SK-N-SH (cell line): ENCODE measurements at regions not wholly inside any gene's neighbourhood (a gene's known extent, or its start where the extent isn't known, plus 50 kb on each side); places are given as distances from the start of the nearest gene placed in this dataset.

Experiments
- CHD2 ChIP-seq: fragments of 150-350 bp; IDR thresholded peaks from 2 replicates; pipeline ENCODE4 v1.6.1; 2018; ENCODE audit warnings: low read length; ENCODE audit not compliant: partially characterized antibody
- EP300 ChIP-seq, 2 experiments: IDR thresholded peaks; 2 replicates each; pipeline versions ENCODE4 v1.4.0 to v1.6.1; 2012; ENCODE audit warnings: borderline replicate concordance in 1 of 2, low read depth in 1 of 2, low read length in 1 of 2
- GABPA ChIP-seq: IDR thresholded peaks from 2 replicates; pipeline ENCODE4 v1.4.0; 2012; ENCODE audit warnings: low read depth, mild to moderate bottlenecking
- GATA2 ChIP-seq: sonication (generic); formaldehyde crosslinking; IDR thresholded peaks from 2 replicates; pipeline ENCODE4 v1.5.0; 2020; ENCODE audit warnings: mild to moderate bottlenecking, missing genetic modification reagents
- JUND ChIP-seq: IDR thresholded peaks from 2 replicates; pipeline ENCODE4 v1.4.0; 2012
- POLR2AphosphoS5 ChIP-seq: IDR thresholded peaks from 2 replicates; pipeline ENCODE4 v1.6.1; 2012; ENCODE audit warnings: low read depth, low read length
- RFX5 ChIP-seq: IDR thresholded peaks from 2 replicates; pipeline ENCODE4 v1.6.1; 2012; ENCODE audit warnings: mild to moderate bottlenecking, improper control_type of control experiment, low read length
- RXRA ChIP-seq: IDR thresholded peaks from 2 replicates; pipeline ENCODE4 v1.4.0; 2012; ENCODE audit warnings: low read depth, mild to moderate bottlenecking, borderline replicate concordance
- TEAD4 ChIP-seq: IDR thresholded peaks from 2 replicates; pipeline ENCODE4 v1.4.0; 2012; ENCODE audit warnings: mild to moderate bottlenecking, borderline replicate concordance; ENCODE audit not compliant: insufficient read depth
- TF ChIP-seq, protein P1 (sequence below): fragments of 200-600 bp; sonication (generic); IDR thresholded peaks from 2 replicates; pipeline ENCODE4 v1.6.1; 2017; ENCODE audit warnings: antibody characterized with exemption, mild to moderate bottlenecking, moderate library complexity
- TF ChIP-seq, protein P2 (sequence below): IDR thresholded peaks from 2 replicates; pipeline ENCODE4 v1.4.0; 2012; ENCODE audit warnings: low read depth, borderline replicate concordance
- TF ChIP-seq, protein P3 (sequence below): IDR thresholded peaks from 2 replicates; pipeline ENCODE4 v1.4.0; 2012; ENCODE audit warnings: low read depth
- TF ChIP-seq, protein P4 (sequence below): fragments of 150-350 bp; IDR thresholded peaks from 2 replicates; pipeline ENCODE4 v1.6.1; 2017; ENCODE audit warnings: antibody characterized with exemption, low read length, low read depth, borderline replicate concordance

DNA sequence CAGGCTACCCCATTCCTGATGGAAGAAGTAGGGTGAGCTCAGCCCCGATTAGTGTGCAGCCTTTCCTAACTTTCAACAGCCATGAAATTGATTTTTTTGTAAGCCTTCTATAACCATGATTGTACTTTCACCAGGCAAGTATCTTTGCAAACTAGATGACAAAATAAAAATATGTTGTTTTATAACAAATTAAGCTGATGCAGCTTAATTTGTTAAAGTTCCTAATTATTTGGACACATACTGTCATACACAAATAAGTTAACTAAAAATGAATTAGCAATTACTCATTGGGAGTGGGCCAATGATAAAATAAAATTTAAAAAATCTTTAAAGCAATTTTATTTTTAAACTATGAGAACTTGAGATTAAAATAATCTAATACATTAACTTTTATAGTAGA lies 113.1 kb upstream of the FANCL start:
- no peak for TF ChIP-seq RXRA
- TF ChIP-seq, protein P1, sequence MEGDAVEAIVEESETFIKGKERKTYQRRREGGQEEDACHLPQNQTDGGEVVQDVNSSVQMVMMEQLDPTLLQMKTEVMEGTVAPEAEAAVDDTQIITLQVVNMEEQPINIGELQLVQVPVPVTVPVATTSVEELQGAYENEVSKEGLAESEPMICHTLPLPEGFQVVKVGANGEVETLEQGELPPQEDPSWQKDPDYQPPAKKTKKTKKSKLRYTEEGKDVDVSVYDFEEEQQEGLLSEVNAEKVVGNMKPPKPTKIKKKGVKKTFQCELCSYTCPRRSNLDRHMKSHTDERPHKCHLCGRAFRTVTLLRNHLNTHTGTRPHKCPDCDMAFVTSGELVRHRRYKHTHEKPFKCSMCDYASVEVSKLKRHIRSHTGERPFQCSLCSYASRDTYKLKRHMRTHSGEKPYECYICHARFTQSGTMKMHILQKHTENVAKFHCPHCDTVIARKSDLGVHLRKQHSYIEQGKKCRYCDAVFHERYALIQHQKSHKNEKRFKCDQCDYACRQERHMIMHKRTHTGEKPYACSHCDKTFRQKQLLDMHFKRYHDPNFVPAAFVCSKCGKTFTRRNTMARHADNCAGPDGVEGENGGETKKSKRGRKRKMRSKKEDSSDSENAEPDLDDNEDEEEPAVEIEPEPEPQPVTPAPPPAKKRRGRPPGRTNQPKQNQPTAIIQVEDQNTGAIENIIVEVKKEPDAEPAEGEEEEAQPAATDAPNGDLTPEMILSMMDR = no peak
- TF ChIP-seq, protein P2, sequence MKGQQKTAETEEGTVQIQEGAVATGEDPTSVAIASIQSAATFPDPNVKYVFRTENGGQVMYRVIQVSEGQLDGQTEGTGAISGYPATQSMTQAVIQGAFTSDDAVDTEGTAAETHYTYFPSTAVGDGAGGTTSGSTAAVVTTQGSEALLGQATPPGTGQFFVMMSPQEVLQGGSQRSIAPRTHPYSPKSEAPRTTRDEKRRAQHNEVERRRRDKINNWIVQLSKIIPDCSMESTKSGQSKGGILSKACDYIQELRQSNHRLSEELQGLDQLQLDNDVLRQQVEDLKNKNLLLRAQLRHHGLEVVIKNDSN = no peak
- TF ChIP-seq, protein P3, sequence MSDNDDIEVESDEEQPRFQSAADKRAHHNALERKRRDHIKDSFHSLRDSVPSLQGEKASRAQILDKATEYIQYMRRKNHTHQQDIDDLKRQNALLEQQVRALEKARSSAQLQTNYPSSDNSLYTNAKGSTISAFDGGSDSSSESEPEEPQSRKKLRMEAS = no peak
- TF ChIP-seq JUND = no peak
- no peak for TF ChIP-seq POLR2AphosphoS5
- no peak for TF ChIP-seq GATA2 (CRISPR knock-in tag)
- TF ChIP-seq RFX5 = no peak
- no peak for TF ChIP-seq CHD2
- TF ChIP-seq, protein P4, sequence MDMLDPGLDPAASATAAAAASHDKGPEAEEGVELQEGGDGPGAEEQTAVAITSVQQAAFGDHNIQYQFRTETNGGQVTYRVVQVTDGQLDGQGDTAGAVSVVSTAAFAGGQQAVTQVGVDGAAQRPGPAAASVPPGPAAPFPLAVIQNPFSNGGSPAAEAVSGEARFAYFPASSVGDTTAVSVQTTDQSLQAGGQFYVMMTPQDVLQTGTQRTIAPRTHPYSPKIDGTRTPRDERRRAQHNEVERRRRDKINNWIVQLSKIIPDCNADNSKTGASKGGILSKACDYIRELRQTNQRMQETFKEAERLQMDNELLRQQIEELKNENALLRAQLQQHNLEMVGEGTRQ = no peak
- no peak for TF ChIP-seq GABPA
- TF ChIP-seq TEAD4 = no peak
- TF ChIP-seq EP300 (IDR thresholded peaks at IDR 0.05; ENCODE audit: borderline replicate concordance in 1 of 2, low read depth in 1 of 2, low read length in 1 of 2) = no peak
